GM12878 (cell line): ENCODE measurements at regions not wholly inside any gene's neighbourhood (a gene's known extent, or its start where the extent isn't known, plus 50 kb on each side); places are given as distances from the start of the nearest gene placed in this dataset.

Source experiments
- POLR2AphosphoS5 ChIP-seq: IDR thresholded peaks from 2 replicates; pipeline ENCODE4 v1.6.1; 2011; ENCODE audit warnings: mild to moderate bottlenecking, low read length, inconsistent platforms
- ZNF622 ChIP-seq: fragments of 450-650 bp; IDR thresholded peaks from 2 replicates; pipeline ENCODE4 v1.6.1; 2017; ENCODE audit warnings: mild to moderate bottlenecking, inconsistent platforms

GRCh38 chr12:84495711-84496110 lies 416.9 kb downstream of the SLC6A15 start:
- TF ChIP-seq POLR2AphosphoS5 (no peak), ZNF622 (no peak)
